ENCODE measurements at regions not wholly inside any gene's neighbourhood (a gene's known extent, or its start where the extent isn't known, plus 50 kb on each side); places are given as distances from the start of the nearest gene placed in this dataset.

DNA sequence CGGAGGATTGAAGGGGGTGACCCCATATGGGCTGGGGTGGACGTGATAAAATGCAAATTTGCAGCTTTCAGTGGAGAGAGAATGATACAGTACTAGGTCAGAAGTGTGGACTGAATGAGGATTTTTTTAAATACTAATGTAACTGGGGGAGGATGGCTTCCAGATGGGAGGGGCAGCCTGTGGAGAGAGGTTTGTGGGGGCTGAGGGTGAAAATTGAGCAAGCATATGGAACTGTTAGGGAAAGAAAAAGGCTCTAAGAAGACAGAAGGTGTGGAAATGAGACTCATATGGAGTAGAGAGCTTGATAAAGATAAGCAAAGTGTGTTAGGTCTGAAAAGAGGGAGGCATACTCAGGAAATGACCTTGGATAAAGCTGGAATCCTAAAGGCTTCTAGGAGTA, 926.4 kb downstream of the IGSF11 start:
- no peak for TF ChIP-seq TAF1 (IDR thresholded peaks at IDR 0.05; ENCODE audit: borderline replicate concordance, insufficient read depth, low read length)
- no peak for TF ChIP-seq SIN3A (IDR thresholded peaks at IDR 0.05; ENCODE audit: borderline replicate concordance, insufficient read depth, low read length)
- no peak for TF ChIP-seq REST (IDR thresholded peaks at IDR 0.05; ENCODE audit: insufficient read depth in 1 of 2, low read depth in 2 of 2, low read length in 2 of 2)
- no peak for TF ChIP-seq POLR2AphosphoS5 (IDR thresholded peaks at IDR 0.05; ENCODE audit: low read depth, low read length)
- TF ChIP-seq FOXP2 (optimal IDR thresholded peaks at IDR 0.05; ENCODE audit: borderline replicate concordance, extremely low read depth, extremely low read length, insufficient read depth) = no peak

- TF ChIP-seq POLR2AphosphoS5 (IDR thresholded peaks at IDR 0.05; ENCODE audit: low read depth, low read length) (no peak), SIN3A (IDR thresholded peaks at IDR 0.05; ENCODE audit: borderline replicate concordance, insufficient read depth, low read length) (no peak), REST (IDR thresholded peaks at IDR 0.05; ENCODE audit: insufficient read depth in 1 of 2, low read depth in 2 of 2, low read length in 2 of 2) (no peak), FOXP2 (optimal IDR thresholded peaks at IDR 0.05; ENCODE audit: borderline replicate concordance, extremely low read depth, extremely low read length, insufficient read depth) (no peak), TAF1 (IDR thresholded peaks at IDR 0.05; ENCODE audit: borderline replicate concordance, insufficient read depth, low read length) (no peak)
These were observed 925.9 kb downstream of the IGSF11 start for GRCh38 chr3:118108769-118109168.

DNA sequence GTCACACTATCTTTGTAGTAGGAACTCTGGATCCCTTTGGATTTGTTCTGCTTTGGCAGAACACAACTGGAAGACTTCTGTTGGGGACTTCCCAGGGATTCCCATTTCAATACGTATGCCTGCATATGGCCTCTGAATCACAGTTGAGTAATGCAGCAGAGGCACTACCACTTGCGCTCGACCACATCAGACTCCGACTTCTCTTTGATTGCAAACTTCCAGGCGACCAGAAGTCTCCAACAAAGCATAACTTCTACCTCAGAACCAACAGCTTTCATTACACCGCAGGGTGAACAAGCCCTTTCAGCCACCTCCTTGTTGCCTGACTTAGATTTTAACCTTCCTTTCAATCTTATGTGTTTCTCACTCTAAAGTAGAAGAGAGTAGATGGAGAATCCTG, 924.4 kb downstream of the IGSF11 start:
- TF ChIP-seq REST (IDR thresholded peaks at IDR 0.05; ENCODE audit: insufficient read depth in 1 of 2, low read depth in 2 of 2, low read length in 2 of 2) = no peak
- TF ChIP-seq FOXP2 (optimal IDR thresholded peaks at IDR 0.05; ENCODE audit: borderline replicate concordance, extremely low read depth, extremely low read length, insufficient read depth) = no peak
- no peak for TF ChIP-seq POLR2AphosphoS5 (IDR thresholded peaks at IDR 0.05; ENCODE audit: low read depth, low read length)
- no peak for TF ChIP-seq TAF1 (IDR thresholded peaks at IDR 0.05; ENCODE audit: borderline replicate concordance, insufficient read depth, low read length)
- no peak for TF ChIP-seq SIN3A (IDR thresholded peaks at IDR 0.05; ENCODE audit: borderline replicate concordance, insufficient read depth, low read length)

- TF ChIP-seq REST (IDR thresholded peaks at IDR 0.05; ENCODE audit: insufficient read depth in 1 of 2, low read depth in 2 of 2, low read length in 2 of 2) (no peak), TAF1 (IDR thresholded peaks at IDR 0.05; ENCODE audit: borderline replicate concordance, insufficient read depth, low read length) (no peak), FOXP2 (optimal IDR thresholded peaks at IDR 0.05; ENCODE audit: borderline replicate concordance, extremely low read depth, extremely low read length, insufficient read depth) (no peak), SIN3A (IDR thresholded peaks at IDR 0.05; ENCODE audit: borderline replicate concordance, insufficient read depth, low read length) (no peak), POLR2AphosphoS5 (IDR thresholded peaks at IDR 0.05; ENCODE audit: low read depth, low read length) (no peak)
These were observed 917.7 kb downstream of the IGSF11 start for GRCh38 chr3:118116991-118117390.

GRCh38 chr3:118126751-118127150, 907.9 kb downstream of the IGSF11 start:
- TF ChIP-seq FOXP2 (optimal IDR thresholded peaks at IDR 0.05; ENCODE audit: borderline replicate concordance, extremely low read depth, extremely low read length, insufficient read depth) (no peak), TAF1 (IDR thresholded peaks at IDR 0.05; ENCODE audit: borderline replicate concordance, insufficient read depth, low read length) (no peak), POLR2AphosphoS5 (IDR thresholded peaks at IDR 0.05; ENCODE audit: low read depth, low read length) (no peak), REST (IDR thresholded peaks at IDR 0.05; ENCODE audit: insufficient read depth in 1 of 2, low read depth in 2 of 2, low read length in 2 of 2) (no peak), SIN3A (IDR thresholded peaks at IDR 0.05; ENCODE audit: borderline replicate concordance, insufficient read depth, low read length) (no peak)

Measured in PFSK-1 (cell line).